MM.1S (cell line): ENCODE measurements at regions not wholly inside any gene's neighbourhood (a gene's known extent, or its start where the extent isn't known, plus 50 kb on each side); places are given as distances from the start of the nearest gene placed in this dataset.

ENCODE experiments used
- DNase-seq: peaks from one replicate; pipeline ENCODE4 v3.0.0-alpha.2; 2015
- H2AFZ ChIP-seq: fragments of 300-600 bp; sonication (generic); 2 replicates; pipeline ENCODE4 v1.6.0; 2016; ENCODE audit warnings: antibody characterized with exemption, low read length
- H3F3A ChIP-seq: fragments of 300-600 bp; sonication (generic); 2 replicates; pipeline ENCODE4 v1.6.1; 2016; ENCODE audit warnings: mild to moderate bottlenecking, antibody characterized with exemption, low read length, moderate library complexity, mixed read lengths; ENCODE audit not compliant: insufficient read depth
- H3K27ac ChIP-seq: fragments of 300-600 bp; sonication (generic); 2 replicates; pipeline ENCODE4 v1.5.1; 2016; ENCODE audit warnings: mild to moderate bottlenecking, low read length
- H3K27me3 ChIP-seq: fragments of 300-600 bp; sonication (generic); replicated peaks from 2 replicates; pipeline ENCODE4 v1.6.0; 2016; ENCODE audit warnings: low read length; ENCODE audit not compliant: insufficient read depth
- H3K36me3 ChIP-seq: fragments of 300-600 bp; sonication (generic); replicated peaks from 2 replicates; pipeline ENCODE4 v1.6.1; 2016; ENCODE audit warnings: mild to moderate bottlenecking, low read length, mixed read lengths; ENCODE audit not compliant: insufficient read depth
- H3K4me1 ChIP-seq: fragments of 300-600 bp; sonication (generic); 2 replicates; pipeline ENCODE4 v1.6.1; 2016; ENCODE audit warnings: low read length, mixed read lengths
- H3K4me2 ChIP-seq: fragments of 300-600 bp; sonication (generic); 2 replicates; pipeline ENCODE4 v1.6.0; 2016; ENCODE audit warnings: low read depth, low read length
- H3K4me3 ChIP-seq: fragments of 300-600 bp; sonication (generic); 2 replicates; pipeline ENCODE4 v1.5.1; 2016; ENCODE audit warnings: low read length, mixed read lengths
- H3K79me2 ChIP-seq: fragments of 300-600 bp; sonication (generic); 2 replicates; pipeline ENCODE4 v1.6.1; 2016; ENCODE audit warnings: mixed run types, low read length, mixed read lengths
- H3K9ac ChIP-seq: fragments of 300-600 bp; sonication (generic); 2 replicates; pipeline ENCODE4 v1.6.1; 2016; ENCODE audit warnings: low read length, mixed read lengths
- H3K9me2 ChIP-seq: fragments of 300-600 bp; sonication (generic); replicated peaks from 2 replicates; pipeline ENCODE4 v1.6.1; 2016; ENCODE audit warnings: mild to moderate bottlenecking, low read length, mixed read lengths; ENCODE audit not compliant: insufficient read depth
- H3K9me3 ChIP-seq: fragments of 300-600 bp; sonication (generic); replicated peaks from 2 replicates; pipeline ENCODE4 v1.6.1; 2016; ENCODE audit warnings: mild to moderate bottlenecking, low read length, mixed read lengths; ENCODE audit not compliant: insufficient read depth
- H4K20me1 ChIP-seq: fragments of 300-600 bp; sonication (generic); 2 replicates; pipeline ENCODE4 v1.6.1; 2016; ENCODE audit warnings: mild to moderate bottlenecking, low read length, moderate library complexity, mixed read lengths; ENCODE audit not compliant: insufficient read depth
- EZH2 ChIP-seq: fragments of 300-600 bp; sonication (generic); optimal IDR thresholded peaks from 2 replicates; pipeline ENCODE3; 2017; ENCODE audit warnings: low read depth, mild to moderate bottlenecking, antibody characterized with exemption, low read length, mixed read lengths
- EZH2phosphoT487 ChIP-seq: fragments of 300-600 bp; sonication (generic); IDR thresholded peaks from 2 replicates; pipeline ENCODE4 v1.6.1; 2018; ENCODE audit warnings: antibody characterized with exemption, low read length
- TF ChIP-seq, protein P1 (sequence below): fragments of 300-600 bp; sonication (generic); IDR thresholded peaks from 2 replicates; pipeline ENCODE4 v1.5.1; 2016; ENCODE audit warnings: antibody characterized with exemption, low read length, mixed read lengths

DNA sequence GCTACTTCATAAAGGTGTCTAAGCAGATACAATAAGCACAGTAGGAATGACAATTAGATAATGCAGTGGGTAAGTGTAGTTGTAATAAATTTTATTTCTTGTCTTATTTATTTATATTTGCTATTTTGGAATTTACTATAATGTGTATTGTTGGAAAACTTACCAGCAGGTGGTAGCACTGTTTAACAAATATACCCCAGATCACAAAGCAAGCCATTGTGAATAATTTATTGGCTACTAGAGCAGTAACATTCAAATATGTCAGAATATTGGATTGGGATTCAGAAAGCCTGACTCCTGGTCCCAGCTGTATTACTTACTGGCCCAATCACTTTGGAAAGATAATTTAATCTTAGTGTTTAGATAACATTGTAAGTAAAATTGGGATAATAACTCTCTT lies 78.0 kb downstream of the ISOC1 start:
- H3K4me1 ChIP-seq = no peaks in the 10 kb centered on the region
- H3K9me3 ChIP-seq = no peaks in the 10 kb centered on the region
- no peak overlapping the region for H3K4me2 ChIP-seq
- H4K20me1 ChIP-seq = no peaks in the 10 kb centered on the region
- no peaks in the 10 kb centered on the region for H3K36me3 ChIP-seq
- DNase-seq = peak; percentile 10
- TF ChIP-seq EZH2phosphoT487 = no peak
- TF ChIP-seq EZH2 = no peak
- TF ChIP-seq, protein P1, sequence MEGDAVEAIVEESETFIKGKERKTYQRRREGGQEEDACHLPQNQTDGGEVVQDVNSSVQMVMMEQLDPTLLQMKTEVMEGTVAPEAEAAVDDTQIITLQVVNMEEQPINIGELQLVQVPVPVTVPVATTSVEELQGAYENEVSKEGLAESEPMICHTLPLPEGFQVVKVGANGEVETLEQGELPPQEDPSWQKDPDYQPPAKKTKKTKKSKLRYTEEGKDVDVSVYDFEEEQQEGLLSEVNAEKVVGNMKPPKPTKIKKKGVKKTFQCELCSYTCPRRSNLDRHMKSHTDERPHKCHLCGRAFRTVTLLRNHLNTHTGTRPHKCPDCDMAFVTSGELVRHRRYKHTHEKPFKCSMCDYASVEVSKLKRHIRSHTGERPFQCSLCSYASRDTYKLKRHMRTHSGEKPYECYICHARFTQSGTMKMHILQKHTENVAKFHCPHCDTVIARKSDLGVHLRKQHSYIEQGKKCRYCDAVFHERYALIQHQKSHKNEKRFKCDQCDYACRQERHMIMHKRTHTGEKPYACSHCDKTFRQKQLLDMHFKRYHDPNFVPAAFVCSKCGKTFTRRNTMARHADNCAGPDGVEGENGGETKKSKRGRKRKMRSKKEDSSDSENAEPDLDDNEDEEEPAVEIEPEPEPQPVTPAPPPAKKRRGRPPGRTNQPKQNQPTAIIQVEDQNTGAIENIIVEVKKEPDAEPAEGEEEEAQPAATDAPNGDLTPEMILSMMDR = 0 out of 2 replicates have a peak, but pooled peaks have one; percentile 11
- H3K9ac ChIP-seq = no peak overlapping the region
- no peaks in the 10 kb centered on the region for H3F3A ChIP-seq
- H3K79me2 ChIP-seq = no peaks in the 10 kb centered on the region
- H3K27me3 ChIP-seq = no peaks in the 10 kb centered on the region
- H3K27ac ChIP-seq = no peak overlapping the region
- no peak overlapping the region for H3K4me3 ChIP-seq
- no peak overlapping the region for H2AFZ ChIP-seq
- no peaks in the 10 kb centered on the region for H3K9me2 ChIP-seq

GRCh38 chr5:129173771-129174170 lies 79.2 kb downstream of the ISOC1 start:
- no peak overlapping the region for H3K9ac ChIP-seq
- no peaks in the 10 kb centered on the region for H3K9me3 ChIP-seq
- no peak overlapping the region for H2AFZ ChIP-seq
- no peaks in the 10 kb centered on the region for H3K27me3 ChIP-seq
- H3F3A ChIP-seq = no peaks in the 10 kb centered on the region
- no peaks in the 10 kb centered on the region for H3K4me1 ChIP-seq
- no peak overlapping the region for H3K4me2 ChIP-seq
- no peak overlapping the region for H3K4me3 ChIP-seq
- H3K9me2 ChIP-seq = no peaks in the 10 kb centered on the region
- DNase-seq = no peak
- TF ChIP-seq, protein P1 = no peak
- H3K36me3 ChIP-seq = no peaks in the 10 kb centered on the region
- no peaks in the 10 kb centered on the region for H3K79me2 ChIP-seq
- no peak overlapping the region for H3K27ac ChIP-seq
- no peaks in the 10 kb centered on the region for H4K20me1 ChIP-seq

DNA sequence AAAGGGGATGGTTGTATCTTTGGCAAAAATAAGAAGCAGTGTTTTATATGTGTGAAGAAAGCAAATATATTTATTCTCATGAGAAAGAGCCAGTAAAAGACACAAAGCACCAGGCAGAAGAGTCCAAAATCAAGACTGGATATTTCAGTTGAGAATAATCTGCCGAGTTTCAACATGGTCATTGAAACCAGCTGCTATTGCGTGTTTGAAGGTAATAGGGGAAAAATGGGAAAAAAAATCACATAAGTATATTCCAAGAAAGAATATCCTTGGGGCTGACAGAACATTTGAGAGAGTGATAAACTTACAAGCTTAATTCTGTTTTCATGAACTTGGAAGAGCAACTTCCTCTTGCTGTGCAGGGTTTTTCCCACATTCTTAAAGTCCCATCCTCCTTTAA lies 79.9 kb downstream of the ISOC1 start:
- H3K9me2 ChIP-seq = no peaks in the 10 kb centered on the region
- no peak overlapping the region for H3K27ac ChIP-seq
- DNase-seq = no peak
- H3K9ac ChIP-seq = no peak overlapping the region
- H3K4me1 ChIP-seq = no peaks in the 10 kb centered on the region
- no peaks in the 10 kb centered on the region for H3K36me3 ChIP-seq
- H4K20me1 ChIP-seq = no peaks in the 10 kb centered on the region
- no peak overlapping the region for H2AFZ ChIP-seq
- H3K4me3 ChIP-seq = no peak overlapping the region
- H3F3A ChIP-seq = no peaks in the 10 kb centered on the region
- no peak overlapping the region for H3K4me2 ChIP-seq
- TF ChIP-seq, protein P1 = no peak
- TF ChIP-seq EZH2phosphoT487 (no peak), EZH2 (no peak)
- no peaks in the 10 kb centered on the region for H3K27me3 ChIP-seq
- H3K9me3 ChIP-seq = no peaks in the 10 kb centered on the region
- no peaks in the 10 kb centered on the region for H3K79me2 ChIP-seq

DNA sequence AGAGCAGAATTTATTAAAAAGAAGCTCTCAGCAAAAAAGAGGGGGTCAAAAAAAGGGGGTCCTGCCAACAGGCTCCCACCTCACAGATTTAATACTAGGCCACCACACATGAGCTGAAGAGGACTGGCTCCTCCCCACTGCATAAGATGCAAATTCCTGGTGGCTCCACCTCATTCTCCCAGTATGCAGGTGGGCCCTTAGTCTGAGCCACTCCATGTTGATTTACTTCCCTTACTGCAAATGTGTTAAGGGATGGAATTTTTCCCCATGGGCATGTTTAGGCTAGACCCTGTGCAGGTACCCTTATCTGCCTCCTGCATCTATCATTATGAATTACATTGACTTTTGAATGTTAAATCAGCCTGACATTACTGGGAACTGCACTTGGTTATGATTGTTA lies 82.9 kb downstream of the ISOC1 start:
- Histone ChIP-seq H3K79me2 (no peaks in the 10 kb centered on the region), H3K9me2 (no peaks in the 10 kb centered on the region), H3K27ac (no peak overlapping the region), H3K4me2 (no peak overlapping the region), H3K36me3 (no peaks in the 10 kb centered on the region), H3K9me3 (no peaks in the 10 kb centered on the region), H4K20me1 (no peaks in the 10 kb centered on the region), H3K9ac (no peak overlapping the region), H3K4me1 (no peaks in the 10 kb centered on the region), H3K4me3 (no peak overlapping the region), H2AFZ (no peak overlapping the region), H3F3A (no peaks in the 10 kb centered on the region), H3K27me3 (no peaks in the 10 kb centered on the region)
- TF ChIP-seq EZH2 = no peak
- no peak for TF ChIP-seq EZH2phosphoT487
- TF ChIP-seq, protein P1 = no peak
- no peak for DNase-seq
